Gastroesophageal sphincter (tissue), 4 donors: ENCODE measurements at regions not wholly inside any gene's neighbourhood (a gene's known extent, or its start where the extent isn't known, plus 50 kb on each side); places are given as distances from the start of the nearest gene placed in this dataset.

ENCODE experiments used
- ATAC-seq: fragments of 150-250 bp; one replicate; pipeline ENCODE4 v1.9.1; 2016; ENCODE audit warnings: mild to moderate bottlenecking, moderate library complexity
- H3K27ac ChIP-seq, 4 donors: fragments of 200-600 bp; sonication (generic) in 3 of 4; 1 replicate in 3 of 4; 2 replicates in 1 of 4; pipeline ENCODE4 v1.5.1; 2016 to 2019
- H3K27me3 ChIP-seq: fragments of 200-600 bp; sonication (generic); one replicate; pipeline ENCODE4 v1.5.1; 2019
- H3K36me3 ChIP-seq, 2 donors: fragments of 200-600 bp; sonication (generic); one replicate each; pipeline ENCODE4 v1.5.1; 2019; ENCODE audit warnings: control low read depth in 1 of 2
- H3K4me1 ChIP-seq, 3 donors: fragments of 200-600 bp; sonication (generic); 1 replicate in 2 of 3; 2 replicates in 1 of 3; pipeline ENCODE4 v1.5.1; 2016 to 2019; ENCODE audit warnings: control low read depth in 2 of 3
- H3K4me3 ChIP-seq, 2 donors: fragments of 200-600 bp; sonication (generic); one replicate each; pipeline ENCODE4 v1.5.1; 2019; ENCODE audit warnings: mild to moderate bottlenecking in 1 of 2, moderate library complexity in 1 of 2
- H3K9me3 ChIP-seq, 3 donors: fragments of 200-600 bp; sonication (generic); one replicate each; pipeline ENCODE4 v1.5.1; 2017 to 2019; ENCODE audit warnings: control low read depth in 2 of 3
- EP300 ChIP-seq: sonication (generic); formaldehyde crosslinking; IDR thresholded peaks from one replicate; pipeline ENCODE4 v1.6.1; 2017; ENCODE audit warnings: antibody characterized with exemption, mild to moderate bottlenecking
- POLR2A ChIP-seq, 2 donors: fragments of 450-650 bp; IDR thresholded peaks; one replicate each; pipeline ENCODE4 v1.6.1; 2017; ENCODE audit warnings: antibody characterized with exemption in 2 of 2, mild to moderate bottlenecking in 2 of 2, moderate library complexity in 1 of 2
- POLR2AphosphoS5 ChIP-seq: sonication (generic); formaldehyde crosslinking; IDR thresholded peaks from one replicate; pipeline ENCODE4 v1.6.1; 2017; ENCODE audit warnings: antibody characterized with exemption
- WGBS, 2 donors: methylation state at CpG; one replicate each; pipeline ENCODE4 v1.1.5; 2018; ENCODE audit warnings: low coverage in 1 of 2; 5-methylcytosine and 5-hydroxymethylcytosine counted together
- TF ChIP-seq, protein P1 (sequence below), 4 experiments: fragments of 200-600 bp in 2 of 4; fragments of 450-650 bp in 2 of 4; sonication (generic) in 1 of 4; IDR thresholded peaks; one replicate each; pipeline ENCODE4 v1.5.1; 2017 to 2019; ENCODE audit warnings: antibody characterized with exemption in 4 of 4, mild to moderate bottlenecking in 2 of 4, moderate library complexity in 2 of 4

DNA sequence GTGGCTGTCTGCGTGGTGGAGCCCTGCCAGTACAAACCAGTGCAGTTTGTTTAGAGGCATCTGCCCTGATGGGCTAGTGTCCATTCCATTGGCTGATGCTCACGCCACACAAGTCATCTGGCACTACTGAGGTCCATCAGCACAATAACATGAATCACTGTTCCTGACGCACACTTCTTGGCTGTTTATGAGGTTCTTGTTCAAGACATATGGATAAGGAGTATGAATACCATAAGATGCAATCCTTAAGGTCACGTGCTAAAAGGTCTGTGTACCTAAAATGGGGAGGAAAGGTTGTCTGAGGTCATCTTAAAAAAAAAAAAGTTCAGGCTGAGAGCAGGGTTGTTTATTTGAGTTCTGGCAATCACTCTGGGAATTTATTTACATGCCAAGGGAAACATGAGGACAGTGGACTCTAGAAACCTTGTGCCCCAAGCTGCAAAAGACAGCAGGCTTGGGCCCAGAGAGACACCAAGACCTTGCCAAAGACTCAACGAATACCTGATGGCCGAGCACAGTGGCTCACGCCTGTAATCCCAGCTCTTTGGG lies 54.1 kb upstream of the SHLD1 start:
- WGBS, 2 donors, result 59 to 65% methylated on average over 2 to 4 of the region's 7 CpGs

DNA sequence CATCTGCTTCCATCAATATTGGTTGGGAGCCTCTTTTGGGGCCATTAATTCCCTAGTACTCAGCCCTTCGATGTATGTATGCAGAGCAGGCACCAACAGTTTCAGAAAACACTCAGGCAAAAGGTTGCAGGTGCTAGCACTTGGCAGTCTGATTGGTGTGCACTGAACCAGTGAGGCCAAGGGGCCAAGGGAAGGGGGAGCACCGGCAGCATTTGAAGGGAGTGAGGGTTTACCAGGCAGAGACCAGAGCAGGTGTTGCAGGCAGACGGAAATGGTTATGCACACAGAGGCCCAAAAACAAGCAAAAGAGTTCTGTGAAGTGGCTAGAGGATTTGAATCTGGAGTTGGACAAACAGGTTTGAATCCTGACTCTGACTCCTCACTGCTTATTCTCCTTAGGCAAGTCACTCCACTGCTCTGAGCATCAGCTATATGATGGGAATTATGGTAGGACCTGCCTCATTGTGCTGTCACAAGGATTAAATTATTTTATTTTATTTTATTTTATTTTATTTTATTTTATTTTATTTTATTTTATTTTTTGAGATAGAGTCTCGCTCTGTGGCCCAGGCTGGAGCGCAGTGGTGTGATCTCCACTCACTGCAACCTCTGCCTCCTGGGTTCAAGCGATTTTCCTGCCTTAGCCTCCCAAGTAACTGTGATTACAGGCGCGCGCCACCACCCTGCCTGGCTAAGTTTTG lies 58.1 kb upstream of the SHLD1 start:
- TF ChIP-seq EP300, result no peak
- no peak for TF ChIP-seq POLR2A (IDR thresholded peaks at IDR 0.05)
- TF ChIP-seq, protein P1, sequence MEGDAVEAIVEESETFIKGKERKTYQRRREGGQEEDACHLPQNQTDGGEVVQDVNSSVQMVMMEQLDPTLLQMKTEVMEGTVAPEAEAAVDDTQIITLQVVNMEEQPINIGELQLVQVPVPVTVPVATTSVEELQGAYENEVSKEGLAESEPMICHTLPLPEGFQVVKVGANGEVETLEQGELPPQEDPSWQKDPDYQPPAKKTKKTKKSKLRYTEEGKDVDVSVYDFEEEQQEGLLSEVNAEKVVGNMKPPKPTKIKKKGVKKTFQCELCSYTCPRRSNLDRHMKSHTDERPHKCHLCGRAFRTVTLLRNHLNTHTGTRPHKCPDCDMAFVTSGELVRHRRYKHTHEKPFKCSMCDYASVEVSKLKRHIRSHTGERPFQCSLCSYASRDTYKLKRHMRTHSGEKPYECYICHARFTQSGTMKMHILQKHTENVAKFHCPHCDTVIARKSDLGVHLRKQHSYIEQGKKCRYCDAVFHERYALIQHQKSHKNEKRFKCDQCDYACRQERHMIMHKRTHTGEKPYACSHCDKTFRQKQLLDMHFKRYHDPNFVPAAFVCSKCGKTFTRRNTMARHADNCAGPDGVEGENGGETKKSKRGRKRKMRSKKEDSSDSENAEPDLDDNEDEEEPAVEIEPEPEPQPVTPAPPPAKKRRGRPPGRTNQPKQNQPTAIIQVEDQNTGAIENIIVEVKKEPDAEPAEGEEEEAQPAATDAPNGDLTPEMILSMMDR (IDR thresholded peaks at IDR 0.05), result no peak
- TF ChIP-seq POLR2AphosphoS5, result no peak
- Histone ChIP-seq H3K27me3 (no peaks in the 10 kb centered on the region), H3K27ac (no peak overlapping the region), H3K36me3 (no peaks in the 10 kb centered on the region), H3K4me1 (peaks cover 0 to 15% (median 3%) of the 10 kb centered on the region in 3 donors), H3K9me3 (no peaks in the 10 kb centered on the region), H3K4me3 (no peak overlapping the region)
- no peak for ATAC-seq
- WGBS, 2 donors, result 83% methylated on average over 8 of the region's 9 CpGs; no CpG with 5 or more reads in 1 of the 2 donors

More for the DNA sequence above, 54.1 kb upstream of the SHLD1 start:
- Histone ChIP-seq H3K27me3 (no peaks in the 10 kb centered on the region), H3K4me1 (peaks cover 0 to 10% (median 0%) of the 10 kb centered on the region in 3 donors), H3K9me3 (no peaks in the 10 kb centered on the region), H3K36me3 (no peaks in the 10 kb centered on the region), H3K27ac (no peak overlapping the region), H3K4me3 (no peak overlapping the region)
- ATAC-seq, result no peak
- TF ChIP-seq POLR2AphosphoS5 (peak; percentile 13), EP300 (no peak)

DNA sequence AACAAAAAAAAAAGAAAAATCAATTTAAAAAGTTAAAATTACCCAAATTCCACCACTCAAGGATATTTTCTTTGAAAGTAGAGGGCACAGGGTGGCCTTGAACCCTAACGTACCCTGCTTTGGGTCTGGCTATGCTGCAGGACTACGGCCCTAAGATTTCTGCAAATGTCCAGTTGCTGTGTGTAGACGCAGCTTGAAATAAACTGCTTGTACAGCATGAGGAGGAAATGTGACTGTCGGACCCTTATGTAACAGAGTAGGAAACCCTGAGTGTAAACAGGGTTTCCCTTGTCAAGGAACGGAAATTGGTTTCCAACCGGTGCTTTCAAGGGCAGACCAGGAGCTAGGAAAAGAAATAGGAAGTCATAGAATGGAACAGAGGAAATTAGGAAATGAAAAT lies 60.7 kb upstream of the SHLD1 start:
- Histone ChIP-seq H3K4me3 (no peak overlapping the region), H3K9me3 (no peaks in the 10 kb centered on the region), H3K27me3 (no peaks in the 10 kb centered on the region), H3K4me1 (peaks cover 0 to 5% (median 3%) of the 10 kb centered on the region in 3 donors), H3K27ac (no peak overlapping the region), H3K36me3 (no peaks in the 10 kb centered on the region)
- TF ChIP-seq POLR2AphosphoS5 (no peak), EP300 (no peak), POLR2A (IDR thresholded peaks at IDR 0.05) (no peak)
- TF ChIP-seq, protein P1 (IDR thresholded peaks at IDR 0.05), result no peak
- 55 to 63% methylated on average over 5 to 6 of the region's 6 CpGs for WGBS, 2 donors
- no peak for ATAC-seq

DNA sequence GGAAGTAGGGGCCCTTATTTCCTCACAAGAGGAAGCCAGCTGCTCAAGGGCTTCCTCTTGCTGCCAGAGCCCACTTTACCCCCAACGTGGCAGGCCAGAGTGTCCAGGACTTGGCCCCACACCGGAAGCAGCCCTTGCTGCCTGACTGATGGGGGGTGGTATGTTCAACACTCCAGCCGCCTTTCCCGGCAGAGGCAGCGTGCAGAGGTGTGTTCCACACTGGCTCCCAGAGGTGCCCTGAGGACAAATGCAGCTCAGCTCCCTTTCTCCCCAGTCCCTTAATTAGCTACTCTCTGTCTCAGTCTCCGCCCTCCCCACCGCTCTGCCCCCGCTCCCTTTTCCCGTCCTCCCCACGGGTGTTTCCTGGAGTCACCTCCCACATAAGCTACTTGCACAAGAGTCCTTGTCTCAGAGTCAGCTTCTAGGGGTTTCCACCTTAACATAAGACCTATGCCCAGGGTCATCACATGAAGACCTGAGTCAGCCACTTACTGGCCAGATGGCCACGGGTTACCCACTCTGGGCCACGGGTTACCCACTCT lies 61.7 kb upstream of the SHLD1 start:
- Histone ChIP-seq H3K36me3 (no peaks in the 10 kb centered on the region), H3K27me3 (no peaks in the 10 kb centered on the region), H3K27ac (peak overlapping the region in 1 of 4 donors; percentile 43), H3K4me3 (no peak overlapping the region), H3K4me1 (peaks cover 0 to 5% (median 3%) of the 10 kb centered on the region in 3 donors), H3K9me3 (no peaks in the 10 kb centered on the region)
- 49 to 78% methylated on average over 7 to 9 of the region's 12 CpGs for WGBS, 2 donors
- ATAC-seq, result peak; percentile 19
- TF ChIP-seq EP300, result no peak
- TF ChIP-seq POLR2A (IDR thresholded peaks at IDR 0.05), result no peak
- TF ChIP-seq, protein P1 (IDR thresholded peaks at IDR 0.05), result no peak
- no peak for TF ChIP-seq POLR2AphosphoS5

DNA sequence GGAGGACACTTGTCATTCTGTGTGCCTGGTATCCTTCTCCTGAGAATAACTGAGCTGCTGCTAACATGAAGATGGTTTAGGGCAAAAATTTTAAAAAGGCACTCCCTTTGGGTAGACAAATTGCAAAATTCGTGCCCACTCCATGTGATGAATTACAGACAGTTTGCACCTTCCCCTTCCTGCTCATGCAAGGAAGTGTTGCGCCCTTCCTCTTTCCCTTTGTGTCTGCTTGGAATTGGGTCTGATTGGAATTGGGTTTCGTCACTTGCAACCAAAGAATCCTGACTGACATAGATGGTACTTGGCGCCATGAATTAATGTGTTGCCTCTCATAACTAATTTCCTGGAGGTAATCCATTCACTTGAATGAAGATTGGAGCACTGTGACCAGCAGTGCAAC lies 62.3 kb upstream of the SHLD1 start:
- Histone ChIP-seq H3K9me3 (no peaks in the 10 kb centered on the region), H3K27me3 (no peaks in the 10 kb centered on the region), H3K4me1 (peaks cover 0 to 5% (median 3%) of the 10 kb centered on the region in 3 donors), H3K4me3 (no peak overlapping the region), H3K36me3 (no peaks in the 10 kb centered on the region), H3K27ac (peak overlapping the region in 1 of 4 donors; percentile 43)
- 48 to 89% methylated on average over 3 of the region's 4 CpGs for WGBS, 2 donors
- no peak for ATAC-seq
- TF ChIP-seq POLR2A (IDR thresholded peaks at IDR 0.05) (no peak), EP300 (no peak), POLR2AphosphoS5 (no peak)
- TF ChIP-seq, protein P1 (IDR thresholded peaks at IDR 0.05), result no peak
